Heart left ventricle (tissue), 16 donors: ENCODE measurements at regions not wholly inside any gene's neighbourhood (a gene's known extent, or its start where the extent isn't known, plus 50 kb on each side); places are given as distances from the start of the nearest gene placed in this dataset.

Source experiments
- ATAC-seq, 4 donors: fragments of 200-7000 bp; cut with Tn5 transposase; one replicate each; pipeline ENCODE4 v1.9.1; 2020 to 2022; ENCODE audit warnings: moderate library complexity in 4 of 4, mild to moderate bottlenecking in 3 of 4, moderate number of reproducible peaks in 1 of 4
- DNase-seq, 5 donors: peaks; one replicate each; pipeline ENCODE4 v3.0.0-alpha.2; 2020
- H3K27ac ChIP-seq, 12 donors: fragments of 200-600 bp; sonication (generic) in 4 of 12; one replicate each; pipeline versions ENCODE4 v1.5.0 to v1.8.0; 2016 to 2022; ENCODE audit warnings: mild to moderate bottlenecking in 2 of 12
- H3K27me3 ChIP-seq, 9 donors: fragments of 200-600 bp; sonication (generic) in 2 of 9; one replicate each; pipeline versions ENCODE4 v1.5.1 to v1.8.0; 2016 to 2022; ENCODE audit warnings: mild to moderate bottlenecking in 3 of 9
- H3K36me3 ChIP-seq, 9 donors: fragments of 200-600 bp; sonication (generic) in 2 of 9; one replicate each; pipeline versions ENCODE4 v1.5.0 to v1.8.0; 2018 to 2022; ENCODE audit warnings: mild to moderate bottlenecking in 2 of 9
- H3K4me1 ChIP-seq, 12 donors: fragments of 200-600 bp; sonication (generic) in 4 of 12; one replicate each; pipeline versions ENCODE4 v1.5.0 to v1.8.0; 2016 to 2022; ENCODE audit warnings: mild to moderate bottlenecking in 3 of 12
- H3K4me3 ChIP-seq, 12 donors: fragments of 200-600 bp; sonication (generic) in 4 of 12; one replicate each; pipeline versions ENCODE4 v1.5.0 to v1.8.0; 2017 to 2022; ENCODE audit warnings: mild to moderate bottlenecking in 9 of 12, moderate library complexity in 4 of 12
- H3K9me3 ChIP-seq, 12 donors: fragments of 200-600 bp; sonication (generic) in 4 of 12; one replicate each; pipeline versions ENCODE4 v1.5.0 to v1.8.0; 2016 to 2022; ENCODE audit warnings: mild to moderate bottlenecking in 1 of 12
- POLR2A ChIP-seq, 2 donors: fragments of 450-650 bp; IDR thresholded peaks; one replicate each; pipeline ENCODE4 v1.6.1; 2017; ENCODE audit warnings: antibody characterized with exemption in 2 of 2, mild to moderate bottlenecking in 2 of 2, moderate library complexity in 2 of 2
- WGBS, 4 donors: extraction: QIAGEN DNeasy Blood & Tissue Kit in 2 of 4; methylation state at CpG; one replicate each; pipeline versions ENCODE4 v1.1.5 to v1.1.7; 2013 to 2018; 5-methylcytosine and 5-hydroxymethylcytosine counted together
- intact Hi-C, 10 donors: fragments of 100-400 bp; cut with DNase I; formaldehyde crosslinking; loops; one replicate each; pipeline versions ENCODE4 v1.11.1 to v1.14.2; 2022
- TF ChIP-seq, protein P1 (sequence below), 12 donors: fragments of 200-600 bp; sonication (generic) in 4 of 12; IDR thresholded peaks; one replicate each; pipeline versions ENCODE4 v1.5.0 to v1.8.0; 2018 to 2022; ENCODE audit warnings: antibody characterized with exemption in 12 of 12, mild to moderate bottlenecking in 5 of 12
- donor health status: ischemic (EF 13 %, LVEDD 7.1; RV severe dilation, severe dysfunction).
- donor health status: healthy with polysubstance abuse.
- donor health status: DM: no; HTN: yes; CAD: no.
- donor health status: DM: no; HTN: no; CAD: no.
- donor health status: ischemic (EF 25% LVEDD 6.9; RV normal size, moderate dysfunction).
- donor health status: ischemic (EF 25% LVEDD 5.7; RV mildly dilated, moderate dysfunction).
- donor health status: healthy.
- donor health status: DM: yes; HTN: yes; CAD: no.
- donor health status: ischemic (EF 35%, LVEDD 5.7; RV mildly dilated, moderate dysfunction).
- donor health status: nonischemic (EF 11% LVEDD 7.7; RV severe dilation, severe dysfunction).
- donor health status: DM: yes; HTN: yes; CAD: no.
- donor health status: PGD.
- donor health status: ischemic (EF 29% LVEDD 5.4; RV normal size, mild dysfunction).
- donor health status: nonischemic (EF 23%, LVEDD 6.1; RV moderate dilation, normal function).

DNA sequence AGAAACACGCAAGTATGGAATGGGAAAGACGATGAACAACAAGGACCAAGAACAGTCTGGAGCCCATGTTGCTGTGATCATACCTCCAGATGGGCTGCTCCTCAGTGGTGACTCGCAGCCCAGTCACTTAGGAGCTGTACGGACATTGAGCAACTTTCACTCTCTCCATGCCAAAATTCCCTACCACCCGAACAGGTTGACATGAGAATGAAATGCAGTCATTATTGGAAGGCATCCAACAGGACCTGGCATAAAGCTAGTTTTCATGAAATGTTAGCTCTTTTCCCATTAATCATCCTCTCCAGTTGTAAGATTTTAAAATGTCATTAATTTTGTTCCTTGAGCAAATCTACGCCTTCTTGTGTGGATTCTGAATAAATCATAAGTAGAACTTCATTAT lies 82.7 kb upstream of the GPM6B start:
- Histone ChIP-seq H3K36me3 (no peaks in the 10 kb centered on the region), H3K4me1 (no peaks in the 10 kb centered on the region), H3K4me3 (no peak overlapping the region), H3K27me3 (peaks cover 0 to 37% (median 0%) of the 10 kb centered on the region in 9 donors), H3K9me3 (no peaks in the 10 kb centered on the region), H3K27ac (no peak overlapping the region)
- WGBS, 4 donors: 42 to 69% (median 63%) methylated on average over 6 of the region's 6 CpGs
- DNase-seq: peak in 1 of 5 donors; percentile 31
- intact Hi-C loops: loop anchor here in 4 of 10 donors (2.0 to 10.0 kb wide), 3 partner anchors 129 to 135 kb away; partner anchors contain the start of gene GEMIN8 (in 1 of the 4)
- no peak for TF ChIP-seq POLR2A (IDR thresholded peaks at IDR 0.05)
- TF ChIP-seq, protein P1, sequence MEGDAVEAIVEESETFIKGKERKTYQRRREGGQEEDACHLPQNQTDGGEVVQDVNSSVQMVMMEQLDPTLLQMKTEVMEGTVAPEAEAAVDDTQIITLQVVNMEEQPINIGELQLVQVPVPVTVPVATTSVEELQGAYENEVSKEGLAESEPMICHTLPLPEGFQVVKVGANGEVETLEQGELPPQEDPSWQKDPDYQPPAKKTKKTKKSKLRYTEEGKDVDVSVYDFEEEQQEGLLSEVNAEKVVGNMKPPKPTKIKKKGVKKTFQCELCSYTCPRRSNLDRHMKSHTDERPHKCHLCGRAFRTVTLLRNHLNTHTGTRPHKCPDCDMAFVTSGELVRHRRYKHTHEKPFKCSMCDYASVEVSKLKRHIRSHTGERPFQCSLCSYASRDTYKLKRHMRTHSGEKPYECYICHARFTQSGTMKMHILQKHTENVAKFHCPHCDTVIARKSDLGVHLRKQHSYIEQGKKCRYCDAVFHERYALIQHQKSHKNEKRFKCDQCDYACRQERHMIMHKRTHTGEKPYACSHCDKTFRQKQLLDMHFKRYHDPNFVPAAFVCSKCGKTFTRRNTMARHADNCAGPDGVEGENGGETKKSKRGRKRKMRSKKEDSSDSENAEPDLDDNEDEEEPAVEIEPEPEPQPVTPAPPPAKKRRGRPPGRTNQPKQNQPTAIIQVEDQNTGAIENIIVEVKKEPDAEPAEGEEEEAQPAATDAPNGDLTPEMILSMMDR (IDR thresholded peaks at IDR 0.05): no peak
- peak in 2 of 4 donors; percentile 62 to 86 for ATAC-seq

DNA sequence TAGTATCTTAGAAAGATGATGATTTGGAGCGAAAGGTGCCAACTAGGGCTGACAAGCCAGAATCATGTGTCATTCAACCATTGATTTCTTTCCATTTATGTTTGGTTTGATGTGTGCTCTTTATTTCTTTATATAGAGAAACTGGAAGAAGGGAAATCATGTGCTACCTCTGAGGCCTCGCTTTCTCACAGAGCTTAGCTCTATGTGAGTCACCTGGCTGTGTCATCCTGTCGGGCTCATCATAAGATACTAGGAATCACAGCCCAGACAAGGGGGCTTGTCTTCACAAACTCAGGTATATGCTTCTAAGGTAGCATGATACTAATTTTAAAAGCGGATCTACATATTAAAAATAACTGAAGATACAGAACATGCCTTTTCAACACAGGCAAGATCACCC lies 81.7 kb upstream of the GPM6B start:
- Histone ChIP-seq H3K27ac (no peak overlapping the region), H3K4me3 (no peak overlapping the region), H3K36me3 (no peaks in the 10 kb centered on the region), H3K4me1 (no peaks in the 10 kb centered on the region), H3K27me3 (peaks cover 0 to 35% (median 0%) of the 10 kb centered on the region in 9 donors), H3K9me3 (no peaks in the 10 kb centered on the region)
- no peak for DNase-seq
- 74 to 96% (median 88%) methylated on average over 4 of the region's 4 CpGs for WGBS, 4 donors
- no peak for ATAC-seq
- intact Hi-C loops: loop anchor here in 3 of 10 donors (2.0 to 10.0 kb wide), 3 partner anchors 130 to 136 kb away; partner anchors contain the start of gene GEMIN8 (in 1 of the 3)
- TF ChIP-seq POLR2A (IDR thresholded peaks at IDR 0.05): no peak
- TF ChIP-seq, protein P1 (IDR thresholded peaks at IDR 0.05): no peak

DNA sequence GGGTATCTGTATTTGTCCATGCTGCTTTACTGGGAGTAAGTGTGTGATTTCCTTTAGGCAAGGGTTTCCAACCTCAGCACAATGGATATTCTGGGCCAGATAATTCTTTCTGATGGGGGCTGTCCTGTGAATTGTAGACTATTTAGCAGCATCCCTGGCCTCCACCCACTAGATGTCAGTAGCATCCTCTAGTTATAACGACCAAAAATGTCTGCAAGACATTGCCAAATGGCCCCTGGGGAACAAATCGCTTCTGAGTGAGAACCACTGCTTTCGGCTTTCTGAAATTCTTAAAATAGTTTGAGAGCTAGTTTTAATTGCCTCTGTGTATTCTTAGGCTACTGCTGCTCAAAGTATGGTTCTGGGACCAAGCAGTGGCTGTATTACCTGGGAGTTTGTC lies 81.2 kb upstream of the GPM6B start:
- Histone ChIP-seq H3K27ac (no peak overlapping the region), H3K4me3 (no peak overlapping the region), H3K36me3 (no peaks in the 10 kb centered on the region), H3K4me1 (no peaks in the 10 kb centered on the region), H3K9me3 (no peaks in the 10 kb centered on the region), H3K27me3 (peaks cover 0 to 32% (median 0%) of the 10 kb centered on the region in 9 donors)
- TF ChIP-seq POLR2A (IDR thresholded peaks at IDR 0.05): no peak
- TF ChIP-seq, protein P1 (IDR thresholded peaks at IDR 0.05): peak in 7 of 12 donors; percentile 11 to 33 (median 18)
- ATAC-seq (peak in 1 of 4 donors; percentile 15), DNase-seq (peak in 4 of 5 donors; percentile 22 to 34 (median 26))
- intact Hi-C loops: loop anchor here in 3 of 10 donors (2.0 to 10.0 kb wide), 3 partner anchors 131 to 137 kb away; partner anchors contain the start of gene GEMIN8 (in 1 of the 3)
- WGBS, 4 donors: 48 to 72% (median 61%) methylated on average over 3 of the region's 3 CpGs

DNA sequence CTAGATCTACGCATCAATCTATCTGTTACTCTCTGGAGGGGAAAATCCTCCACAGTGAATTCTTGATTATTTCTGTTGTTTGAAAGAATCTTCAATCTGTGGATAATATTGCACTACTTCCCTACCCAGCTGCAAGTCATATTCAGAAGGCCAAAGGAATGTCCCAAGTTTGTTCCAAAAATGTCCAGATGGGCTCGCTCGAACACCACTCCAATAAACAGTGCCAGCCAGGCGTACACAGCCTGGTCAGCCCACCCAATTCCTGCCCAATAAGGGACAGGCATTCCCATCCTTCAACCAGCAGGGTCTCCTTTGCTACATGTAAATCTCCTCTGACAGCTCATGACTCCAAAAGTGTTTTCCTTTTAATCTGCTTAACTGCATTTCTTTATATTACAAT lies 80.7 kb upstream of the GPM6B start:
- 73 to 82% (median 77%) methylated on average over 4 of the region's 4 CpGs for WGBS, 4 donors
- TF ChIP-seq POLR2A (IDR thresholded peaks at IDR 0.05): no peak
- TF ChIP-seq, protein P1 (IDR thresholded peaks at IDR 0.05): no peak
- no peaks in the 10 kb centered on the region for H3K36me3 ChIP-seq
- H3K27me3 ChIP-seq: peaks cover 0 to 32% (median 0%) of the 10 kb centered on the region in 9 donors
- no peak overlapping the region for H3K4me3 ChIP-seq
- H3K4me1 ChIP-seq: no peaks in the 10 kb centered on the region
- intact Hi-C loops: loop anchor here in 2 of 10 donors (5.0 to 10.0 kb wide), 2 partner anchors 135 to 137 kb away; no protein-coding TSS in a partner anchor
- H3K27ac ChIP-seq: no peak overlapping the region
- ATAC-seq: no peak
- DNase-seq: no peak
- H3K9me3 ChIP-seq: no peaks in the 10 kb centered on the region
